Type B pancreatic cell (in vitro differentiated cells): ENCODE measurements at regions not wholly inside any gene's neighbourhood (a gene's known extent, or its start where the extent isn't known, plus 50 kb on each side); places are given as distances from the start of the nearest gene placed in this dataset.

Source experiments
- DNase-seq: peaks from one replicate; pipeline ENCODE4 v3.0.0; 2021; ENCODE audit warnings: mixed read lengths; ENCODE audit not compliant: unreplicated experiment; ENCODE audit errors: extremely low spot score
- H3K27ac Mint-ChIP-seq: 2 replicates; pipeline ENCODE4 v1.8.0; 2021; ENCODE audit warnings: mild to moderate bottlenecking, mixed read lengths
- H3K27me3 Mint-ChIP-seq: 2 replicates; pipeline ENCODE4 v1.8.0; 2021; ENCODE audit warnings: mixed read lengths
- H3K36me3 Mint-ChIP-seq: 2 replicates; pipeline ENCODE4 v1.8.0; 2021; ENCODE audit warnings: mixed read lengths
- H3K4me1 Mint-ChIP-seq: one replicate; pipeline ENCODE4 v1.8.0; 2021; ENCODE audit warnings: mixed read lengths; ENCODE audit not compliant: unreplicated experiment
- H3K4me3 Mint-ChIP-seq: 2 replicates; pipeline ENCODE4 v1.8.0; 2021; ENCODE audit warnings: mild to moderate bottlenecking, mixed read lengths
- H3K9me3 Mint-ChIP-seq: 2 replicates; pipeline ENCODE4 v1.8.0; 2021; ENCODE audit warnings: mixed read lengths
- CTCF ChIP-seq: fragments of 200-600 bp; sonication (generic); conservative IDR thresholded peaks from 2 replicates; pipeline ENCODE4 v1.5.0; 2021; ENCODE audit warnings: antibody characterized with exemption, mild to moderate bottlenecking

- Mint-ChIP-seq H3K4me1 (peaks cover 4% of the 10 kb centered on the region), H3K9me3 (no peaks in the 10 kb centered on the region), H3K4me3 (no peak overlapping the region), H3K27me3 (peaks cover 9% of the 10 kb centered on the region), H3K27ac (no peak overlapping the region), H3K36me3 (no peaks in the 10 kb centered on the region)
- no peak for DNase-seq
- no peak for TF ChIP-seq CTCF
These were observed 216.1 kb upstream of the RAB6C start for GRCh38 chr2:129763190-129763846.

GRCh38 chr2:129763966-129764365 is 215.5 kb upstream of the RAB6C start:
- H3K4me3 Mint-ChIP-seq, result no peak overlapping the region
- peaks cover 7% of the 10 kb centered on the region for H3K4me1 Mint-ChIP-seq
- peaks cover 9% of the 10 kb centered on the region for H3K27me3 Mint-ChIP-seq
- H3K36me3 Mint-ChIP-seq, result no peaks in the 10 kb centered on the region
- H3K9me3 Mint-ChIP-seq, result no peaks in the 10 kb centered on the region
- no peak for TF ChIP-seq CTCF
- no peak overlapping the region for H3K27ac Mint-ChIP-seq
- no peak for DNase-seq

DNA sequence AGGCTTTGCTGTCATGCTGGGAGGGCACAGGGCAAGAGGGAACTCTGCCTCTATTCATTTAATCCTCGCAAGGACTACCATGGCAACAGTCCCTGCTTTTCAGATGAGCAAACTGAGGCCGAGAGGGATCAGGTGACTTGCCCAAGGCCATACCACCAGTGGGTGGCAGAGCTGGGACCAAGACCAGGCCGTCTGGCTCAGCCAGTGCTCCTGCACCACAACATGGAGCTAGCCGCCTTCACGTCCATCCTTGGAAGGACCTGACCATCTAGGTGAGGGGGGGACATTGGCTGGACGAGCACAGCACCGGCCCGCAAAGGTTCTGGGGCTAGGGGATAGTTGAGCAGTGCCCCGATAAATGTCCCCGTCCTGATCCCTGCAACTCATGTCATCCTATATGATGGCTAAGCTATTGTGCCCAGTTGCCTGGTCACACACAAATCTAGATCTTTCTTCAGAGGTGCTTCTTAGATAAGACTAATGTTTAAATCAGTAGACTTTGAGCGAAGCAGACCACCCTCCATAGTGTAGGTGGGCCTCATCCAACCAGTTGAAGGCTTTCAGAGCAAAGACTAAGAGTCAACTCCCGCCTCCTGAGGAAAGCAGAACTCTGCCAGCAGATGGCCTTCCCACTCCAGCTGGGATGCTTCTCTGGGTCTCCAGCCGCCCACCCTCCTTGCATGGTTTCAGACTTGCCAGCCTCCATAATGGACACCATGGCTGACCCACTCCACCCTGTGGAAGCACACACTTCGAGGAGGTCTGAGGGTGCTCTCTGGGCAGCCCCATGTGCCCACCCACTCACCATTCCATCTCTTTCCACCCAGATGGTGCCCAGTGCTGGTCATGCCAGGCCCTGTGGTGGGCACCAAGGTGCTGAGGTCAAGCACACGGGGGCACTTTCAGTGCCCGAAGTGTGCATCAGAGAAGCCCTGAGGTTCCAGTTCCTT is 214.8 kb upstream of the RAB6C start:
- DNase-seq, result no peak
- no peaks in the 10 kb centered on the region for H3K36me3 Mint-ChIP-seq
- peaks cover 9% of the 10 kb centered on the region for H3K4me1 Mint-ChIP-seq
- H3K27ac Mint-ChIP-seq, result no peak overlapping the region
- no peak overlapping the region for H3K4me3 Mint-ChIP-seq
- TF ChIP-seq CTCF, result no peak
- peaks cover 9% of the 10 kb centered on the region for H3K27me3 Mint-ChIP-seq
- no peaks in the 10 kb centered on the region for H3K9me3 Mint-ChIP-seq

DNA sequence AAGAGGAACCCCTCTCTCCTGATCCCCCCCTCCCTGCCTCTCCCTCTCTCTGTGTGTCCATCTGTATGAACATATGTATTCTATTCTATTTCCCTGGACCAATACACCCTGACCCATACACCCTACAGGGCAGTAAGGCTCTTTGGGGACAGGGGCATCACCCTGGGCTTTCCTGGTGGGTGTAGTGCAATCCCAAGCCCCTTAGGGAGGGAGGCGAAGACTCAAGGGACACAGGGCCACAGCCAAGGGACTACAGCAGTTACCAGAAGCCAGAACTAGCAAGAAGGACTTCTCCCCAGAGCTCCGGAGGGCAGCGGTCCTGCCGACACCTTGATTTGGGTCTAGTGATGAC is 214.2 kb upstream of the RAB6C start:
- no peak for DNase-seq
- peaks cover 9% of the 10 kb centered on the region for H3K4me1 Mint-ChIP-seq
- H3K9me3 Mint-ChIP-seq, result no peaks in the 10 kb centered on the region
- H3K27ac Mint-ChIP-seq, result no peak overlapping the region
- no peak overlapping the region for H3K4me3 Mint-ChIP-seq
- TF ChIP-seq CTCF, result no peak
- H3K36me3 Mint-ChIP-seq, result no peaks in the 10 kb centered on the region
- peaks cover 9% of the 10 kb centered on the region for H3K27me3 Mint-ChIP-seq

DNA sequence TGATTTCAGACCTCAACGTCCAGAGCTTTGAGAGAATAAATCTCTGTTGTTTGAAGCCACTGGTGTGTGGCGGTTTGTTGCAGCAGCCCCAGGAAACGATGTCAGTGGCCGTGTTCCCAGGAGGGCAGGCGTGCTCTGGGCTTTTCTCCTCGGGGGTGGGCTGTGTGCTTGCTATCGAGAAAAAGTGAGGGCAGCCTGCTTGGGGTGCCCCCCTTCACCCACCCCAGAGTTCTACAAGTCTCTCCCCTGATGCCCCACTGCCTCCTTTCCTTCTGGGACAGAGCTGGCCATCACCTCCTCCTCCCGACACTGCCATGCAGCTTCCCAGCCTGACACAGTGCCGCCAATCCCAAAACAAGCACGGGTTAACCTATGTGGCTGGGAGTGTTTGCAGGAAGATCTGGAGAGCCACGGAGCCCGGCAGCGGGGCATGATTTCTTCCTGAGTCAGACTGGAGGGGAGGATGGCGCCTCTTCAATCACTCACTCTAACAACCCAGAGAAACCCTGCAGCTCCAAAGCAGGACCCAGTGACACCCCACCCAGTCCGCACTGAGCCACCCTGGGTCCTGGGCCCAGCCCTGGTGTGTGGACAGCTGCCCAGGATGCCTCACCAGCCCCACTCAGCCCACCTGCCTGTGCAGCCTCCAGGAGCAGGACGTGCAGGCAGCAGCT is 213.7 kb upstream of the RAB6C start:
- Mint-ChIP-seq H3K9me3 (no peaks in the 10 kb centered on the region), H3K4me1 (peaks cover 9% of the 10 kb centered on the region), H3K27ac (no peak overlapping the region), H3K36me3 (no peaks in the 10 kb centered on the region), H3K4me3 (no peak overlapping the region), H3K27me3 (peaks cover 9% of the 10 kb centered on the region)
- TF ChIP-seq CTCF, result no peak
- DNase-seq, result no peak
